ENCODE measurements at regions not wholly inside any gene's neighbourhood (a gene's known extent, or its start where the extent isn't known, plus 50 kb on each side); places are given as distances from the start of the nearest gene placed in this dataset.
"Not testable (repeated sequence)": the region's sequence is repeated elsewhere in the genome, so short reads cannot be mapped to it uniquely, and the experiment has no call there.

- H3K9me3 Mint-ChIP-seq (ENCODE audit: low read depth, unreplicated experiment) = peaks cover 3% of the 10 kb centered on the region
- CTCF ChIA-PET = no interaction called here
- DNase-seq = no peak
- intact Hi-C loops (cut with micrococcal nuclease; ENCODE audit: unreplicated experiment) = no loop called here
- peaks cover 14% of the 10 kb centered on the region for H3K4me1 Mint-ChIP-seq (ENCODE audit: low read depth, unreplicated experiment)
- no peaks in the 10 kb centered on the region for H3K36me3 Mint-ChIP-seq (ENCODE audit: insufficient read depth, unreplicated experiment)
- no peak overlapping the region for H3K27ac Mint-ChIP-seq (ENCODE audit: unreplicated experiment)
- BruUV-seq (replicated peaks) = no TSS peak
- no peak overlapping the region for H3K4me3 Mint-ChIP-seq (ENCODE audit: low read depth, unreplicated experiment)
- H3K27me3 Mint-ChIP-seq (ENCODE audit: unreplicated experiment) = no peaks in the 10 kb centered on the region
- no peak for TF ChIP-seq CTCF (IDR thresholded peaks at IDR 0.05; ENCODE audit: unreplicated experiment)
Observed at GRCh38 chr15:79644091-79644490, 212.0 kb downstream of the MINAR1 start.

- DNase-seq; BruUV-seq (replicated peaks); CTCF ChIA-PET; H3K36me3 Mint-ChIP-seq (ENCODE audit: insufficient read depth, unreplicated experiment); H3K4me3 Mint-ChIP-seq (ENCODE audit: low read depth, unreplicated experiment); H3K27ac Mint-ChIP-seq (ENCODE audit: unreplicated experiment); intact Hi-C loops (cut with micrococcal nuclease; ENCODE audit: unreplicated experiment); H3K4me1 Mint-ChIP-seq (ENCODE audit: low read depth, unreplicated experiment); H3K9me3 Mint-ChIP-seq (ENCODE audit: low read depth, unreplicated experiment): not testable (repeated sequence)
- H3K27me3 Mint-ChIP-seq (ENCODE audit: unreplicated experiment) = peaks cover 48% of the 10 kb centered on the region
Observed at GRCh38 chr15:79652972-79653371, 220.8 kb downstream of the MINAR1 start.

- no peak for DNase-seq
- H3K36me3 Mint-ChIP-seq (ENCODE audit: insufficient read depth, unreplicated experiment) = no peaks in the 10 kb centered on the region
- no peaks in the 10 kb centered on the region for H3K4me1 Mint-ChIP-seq (ENCODE audit: low read depth, unreplicated experiment)
- intact Hi-C loops (cut with micrococcal nuclease; ENCODE audit: unreplicated experiment) = no loop called here
- CTCF ChIA-PET = interaction anchor here (1.7 kb wide), 1 partner anchor 13 kb away, joined by 4 read pairs; no protein-coding TSS in a partner anchor
- no TSS peak for BruUV-seq (replicated peaks)
- TF ChIP-seq CTCF (IDR thresholded peaks at IDR 0.05; ENCODE audit: unreplicated experiment) = no peak
- no peak overlapping the region for H3K27ac Mint-ChIP-seq (ENCODE audit: unreplicated experiment)
- peaks cover 54% of the 10 kb centered on the region for H3K27me3 Mint-ChIP-seq (ENCODE audit: unreplicated experiment)
- peaks cover 3% of the 10 kb centered on the region for H3K9me3 Mint-ChIP-seq (ENCODE audit: low read depth, unreplicated experiment)
- H3K4me3 Mint-ChIP-seq (ENCODE audit: low read depth, unreplicated experiment) = no peak overlapping the region
Observed at GRCh38 chr15:79653533-79653932, 221.4 kb downstream of the MINAR1 start.

- CTCF ChIA-PET = no interaction called here
- intact Hi-C loops (cut with micrococcal nuclease; ENCODE audit: unreplicated experiment) = no loop called here
- H3K4me3 Mint-ChIP-seq (ENCODE audit: low read depth, unreplicated experiment) = no peak overlapping the region
- H3K36me3 Mint-ChIP-seq (ENCODE audit: insufficient read depth, unreplicated experiment) = no peaks in the 10 kb centered on the region
- no peaks in the 10 kb centered on the region for H3K4me1 Mint-ChIP-seq (ENCODE audit: low read depth, unreplicated experiment)
- peaks cover 66% of the 10 kb centered on the region for H3K27me3 Mint-ChIP-seq (ENCODE audit: unreplicated experiment)
- no peak for TF ChIP-seq CTCF (IDR thresholded peaks at IDR 0.05; ENCODE audit: unreplicated experiment)
- H3K27ac Mint-ChIP-seq (ENCODE audit: unreplicated experiment) = no peak overlapping the region
- H3K9me3 Mint-ChIP-seq (ENCODE audit: low read depth, unreplicated experiment) = no peaks in the 10 kb centered on the region
- DNase-seq = no peak
- no TSS peak for BruUV-seq (replicated peaks)
Observed at GRCh38 chr15:79656151-79657000, 224.2 kb downstream of the MINAR1 start.

GRCh38 chr15:79657722-79658121 is 225.6 kb downstream of the MINAR1 start:
- CTCF ChIA-PET = no interaction called here
- Mint-ChIP-seq H3K4me3 (ENCODE audit: low read depth, unreplicated experiment) (no peak overlapping the region), H3K27ac (ENCODE audit: unreplicated experiment) (no peak overlapping the region), H3K36me3 (ENCODE audit: insufficient read depth, unreplicated experiment) (no peaks in the 10 kb centered on the region), H3K27me3 (ENCODE audit: unreplicated experiment) (peaks cover 66% of the 10 kb centered on the region), H3K9me3 (ENCODE audit: low read depth, unreplicated experiment) (no peaks in the 10 kb centered on the region), H3K4me1 (ENCODE audit: low read depth, unreplicated experiment) (no peaks in the 10 kb centered on the region)
- no peak for DNase-seq
- no TSS peak for BruUV-seq (replicated peaks)
- intact Hi-C loops (cut with micrococcal nuclease; ENCODE audit: unreplicated experiment) = no loop called here
- no peak for TF ChIP-seq CTCF (IDR thresholded peaks at IDR 0.05; ENCODE audit: unreplicated experiment)
